NCI-H1092 treated with DMSO at 0.1 percent for 48 hours (cell line): ENCODE measurements at regions not wholly inside any gene's neighbourhood (a gene's known extent, or its start where the extent isn't known, plus 50 kb on each side); places are given as distances from the start of the nearest gene placed in this dataset.

Experiments
- DNase-seq: peaks from one replicate; lab custom pipeline; 2025; lab: John Stamatoyannopoulos, UW

DNA sequence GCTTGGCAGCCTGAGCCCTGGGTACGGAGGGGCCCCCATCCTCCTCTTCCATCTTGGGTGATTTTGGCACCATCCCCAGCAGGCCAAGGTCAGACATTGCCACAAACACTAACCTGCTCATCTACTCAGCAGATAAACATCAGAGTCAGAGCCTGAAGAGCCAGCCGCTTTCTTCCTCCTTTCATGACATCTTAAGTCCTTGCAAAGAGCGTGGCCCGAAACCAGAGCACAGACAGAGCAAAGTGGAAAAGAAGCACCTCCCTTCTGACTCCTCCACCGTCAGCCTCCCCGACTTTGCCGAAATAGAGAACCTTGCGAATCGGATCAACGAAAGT, 60.4 kb upstream of the RPH3AL start:
- DNase-seq: no peak

DNA sequence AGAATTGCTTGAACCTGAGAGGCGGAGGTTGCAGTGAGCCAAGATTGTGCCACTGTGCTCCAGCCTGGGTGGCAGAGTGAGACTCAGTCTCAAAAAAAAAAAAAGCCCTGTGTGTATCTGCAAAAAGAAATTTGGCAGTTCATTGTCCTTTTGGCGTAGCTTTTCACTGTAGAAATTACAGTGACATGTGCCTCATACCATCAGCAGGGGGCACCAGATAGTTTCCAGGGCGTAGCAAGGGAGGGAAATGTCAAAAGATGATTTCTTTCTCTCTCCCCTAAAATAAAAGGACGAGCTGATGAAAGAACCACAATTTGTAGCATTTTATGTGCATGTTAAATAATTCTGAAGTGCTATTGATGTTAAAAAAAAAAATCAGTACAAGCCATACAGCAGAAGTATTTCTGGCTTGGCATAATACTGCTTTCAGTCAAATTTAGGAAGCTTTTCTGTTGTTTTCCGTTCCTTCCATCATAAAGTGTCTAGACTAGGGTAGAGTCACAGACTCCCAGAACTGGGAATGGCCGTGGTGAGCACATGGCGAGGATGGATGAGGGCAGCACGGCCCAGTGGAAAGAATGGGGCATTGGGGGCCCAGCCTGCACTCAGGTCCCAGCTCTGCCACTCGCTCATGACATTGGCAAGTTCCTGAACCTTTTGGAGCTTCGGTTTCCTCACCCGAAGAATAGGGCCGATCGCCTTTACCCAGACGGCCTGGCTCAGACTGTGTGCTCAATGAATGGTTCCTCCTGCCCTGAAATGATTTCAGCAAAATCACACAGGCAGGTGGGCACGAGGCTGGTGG, 59.8 kb upstream of the RPH3AL start:
- peak; percentile 26 for DNase-seq

DNA sequence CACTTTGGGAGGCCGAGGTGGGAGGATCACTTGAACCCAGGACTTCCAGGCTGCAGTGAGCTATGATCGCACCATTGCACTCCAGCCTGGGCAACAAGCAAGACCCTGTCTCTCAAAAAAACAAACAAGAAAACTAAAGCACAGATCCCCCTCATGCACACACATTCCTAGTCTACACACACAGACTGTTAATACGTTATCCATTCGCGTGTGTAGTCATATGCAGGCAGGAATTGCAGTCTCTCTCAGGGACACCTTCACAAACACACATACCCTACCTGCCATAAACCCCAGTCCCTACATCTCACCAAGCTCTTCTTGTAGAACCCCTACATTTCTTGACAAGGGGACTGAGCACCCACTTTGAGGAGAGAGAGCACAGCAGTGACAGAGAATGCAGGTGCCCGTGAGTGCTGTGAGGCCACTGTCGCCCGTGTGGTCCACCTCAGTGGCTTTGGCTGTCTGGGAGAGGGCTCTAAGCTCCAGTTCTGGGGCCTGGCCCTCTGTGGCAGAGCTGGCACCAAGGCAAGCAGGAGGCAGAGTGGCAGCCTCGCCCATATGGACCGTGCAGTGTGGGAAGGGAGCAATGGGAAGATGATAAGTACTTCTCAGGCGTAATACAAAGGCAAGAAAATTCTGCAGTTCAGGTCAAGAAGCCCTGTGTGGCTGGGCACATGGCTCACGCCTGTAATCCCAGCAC, 59.0 kb upstream of the RPH3AL start:
- DNase-seq: no peak

DNA sequence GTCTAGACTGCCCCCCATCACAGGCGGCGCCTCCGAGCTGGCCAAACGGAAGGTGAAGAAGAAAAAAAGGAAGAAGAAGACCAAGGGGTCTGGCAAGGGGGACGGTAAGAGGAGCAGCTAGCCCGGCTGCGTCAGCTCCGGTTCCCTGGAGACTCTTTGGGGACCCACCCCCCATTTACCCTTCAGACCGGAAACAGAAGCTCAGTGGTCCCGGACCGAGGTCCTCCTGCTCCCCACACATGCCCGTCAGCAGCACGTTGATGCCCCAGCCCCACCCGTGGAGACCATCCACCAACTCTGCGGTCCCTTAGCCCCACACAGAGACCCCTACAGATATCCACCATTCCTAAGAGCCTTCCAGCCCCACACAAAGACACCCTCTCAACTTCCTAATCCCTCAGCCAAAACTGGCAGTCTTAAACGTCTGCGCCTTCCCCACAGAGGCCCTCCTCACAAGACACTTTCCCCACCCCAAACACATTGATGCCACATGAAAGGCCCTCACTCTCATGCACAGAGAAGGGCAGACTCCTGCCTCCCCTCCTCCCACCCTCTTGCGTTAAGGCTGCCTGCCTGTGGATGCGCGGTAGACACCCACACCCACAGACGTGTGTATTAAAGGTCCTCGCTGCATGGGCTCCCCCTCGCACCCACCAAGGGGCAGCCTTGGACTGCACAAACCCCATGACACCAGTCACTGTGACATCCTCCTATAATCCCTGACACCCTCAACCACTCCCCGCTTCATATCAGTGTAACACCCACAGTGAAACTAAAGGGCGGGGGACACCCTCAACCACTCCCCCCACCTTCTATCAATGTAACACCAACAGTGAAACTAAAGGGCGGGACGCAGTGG, 58.2 kb upstream of the RPH3AL start:
- no peak for DNase-seq

DNA sequence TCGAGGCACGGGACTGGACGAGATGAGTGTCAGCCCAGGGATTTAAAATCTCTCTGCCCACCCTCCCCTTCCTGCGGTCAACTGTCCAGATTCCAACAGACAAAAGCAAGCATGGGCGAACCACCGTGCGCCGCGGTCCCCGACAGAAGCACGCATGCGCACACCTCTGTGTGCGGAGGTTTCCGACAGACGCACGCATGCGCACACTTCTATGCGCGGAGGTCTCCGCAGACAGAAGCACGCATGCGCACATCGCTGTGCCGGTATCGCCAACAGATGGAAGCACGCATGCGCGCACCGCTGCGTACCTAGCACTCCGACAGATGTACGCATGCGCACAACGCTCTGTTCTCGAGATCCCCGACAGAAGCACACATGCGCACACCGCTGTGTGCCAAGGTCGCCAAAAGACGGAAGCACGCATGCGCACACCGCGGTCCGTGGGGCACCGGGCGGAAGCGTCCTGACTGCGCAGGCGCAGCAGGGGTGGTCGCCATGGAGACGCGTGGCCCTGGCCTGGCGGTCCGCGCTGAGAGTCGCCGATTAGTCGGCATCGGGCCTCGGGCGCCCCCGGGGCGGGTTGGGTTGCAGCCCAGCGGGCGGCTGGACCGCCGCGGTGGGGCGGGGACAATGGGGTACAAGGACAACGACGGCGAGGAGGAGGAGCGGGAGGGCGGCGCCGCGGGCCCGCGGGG, 57.4 kb upstream of the RPH3AL start:
- DNase-seq: peak; percentile 97

DNA sequence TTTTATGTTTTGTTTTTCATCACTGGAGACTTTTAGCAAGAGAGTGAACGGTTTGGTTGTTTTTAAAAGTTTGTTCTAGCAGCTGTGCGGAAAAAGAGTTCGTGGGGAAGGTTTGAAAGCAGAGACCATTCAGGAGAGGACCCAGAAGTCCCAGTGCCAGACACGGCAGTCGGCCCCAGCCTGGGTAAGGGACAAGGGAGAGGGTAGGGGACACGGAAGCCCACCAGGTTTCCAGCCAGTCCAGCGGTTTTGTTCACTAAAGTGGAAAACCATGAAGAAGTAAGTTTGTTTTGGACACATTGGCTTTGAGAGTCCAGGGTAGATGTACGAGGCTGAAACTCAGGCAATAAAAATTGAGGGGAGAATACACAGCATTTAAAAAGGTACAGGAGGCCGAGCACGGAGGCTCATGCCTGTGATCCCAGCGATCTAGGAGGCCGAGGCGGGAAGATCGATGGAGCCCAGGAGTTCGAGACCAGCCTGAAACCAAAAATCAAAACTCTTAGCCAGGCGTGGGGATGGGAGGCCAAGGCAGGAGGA, 56.8 kb upstream of the RPH3AL start:
- no peak for DNase-seq

DNA sequence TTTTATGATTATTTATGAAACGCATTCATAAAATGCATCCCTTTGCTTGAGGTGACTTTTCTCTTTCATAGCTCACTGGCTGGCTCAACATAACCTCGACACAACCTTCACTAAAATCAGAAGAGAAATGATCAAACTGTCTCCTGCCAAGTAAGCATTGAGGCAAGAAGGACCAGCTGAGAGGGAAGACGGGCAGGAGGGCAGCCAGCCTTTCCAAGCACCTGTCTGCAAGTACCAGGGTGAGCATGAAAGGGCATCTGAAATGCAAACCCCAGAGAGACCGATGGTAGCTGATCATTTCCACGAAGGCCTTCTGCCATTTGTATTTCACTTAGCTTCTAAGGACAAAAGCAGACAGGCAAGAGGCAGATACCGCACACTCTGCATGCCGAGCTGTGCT, 52.1 kb upstream of the RPH3AL start:
- DNase-seq: no peak
